ENCODE measurements at regions not wholly inside any gene's neighbourhood (a gene's known extent, or its start where the extent isn't known, plus 50 kb on each side); places are given as distances from the start of the nearest gene placed in this dataset.

GRCh38 chr10:16258291-16259040 lies 178.3 kb upstream of the PTER start:
- 9 to 14% methylated on average over 6 of the region's 6 CpGs for WGBS, 2 experiments (ENCODE audit: low coverage in 1 of 2, low lambda C conversion rate in 2 of 2, missing lambda C conversion rate in 2 of 2)
- no peaks in the 10 kb centered on the region for H3F3A ChIP-seq (ENCODE audit: insufficient read depth)
- DNase-seq, result no peak
- TF ChIP-seq EZH2phosphoT487 (IDR thresholded peaks at IDR 0.05; ENCODE audit: insufficient read depth, low read depth) (no peak), EZH2 (IDR thresholded peaks at IDR 0.05; ENCODE audit: insufficient read depth, poor library complexity, severe bottlenecking) (no peak)
- no peaks in the 10 kb centered on the region for H3K36me3 ChIP-seq (ENCODE audit: low read depth)
- in situ Hi-C loops (cut with MboI), result no loop called here
- no peaks in the 10 kb centered on the region for H4K20me1 ChIP-seq (ENCODE audit: insufficient read depth)
- H3K9me3 ChIP-seq (ENCODE audit: low read depth), result no peaks in the 10 kb centered on the region
- no peaks in the 10 kb centered on the region for H3K27me3 ChIP-seq (replicated peaks; ENCODE audit: insufficient read depth)
- no peaks in the 10 kb centered on the region for H3K4me1 ChIP-seq (ENCODE audit: insufficient read depth)
- no peak overlapping the region for H3K4me3 ChIP-seq
- no peak overlapping the region for H2AFZ ChIP-seq
- no peak overlapping the region for H3K9ac ChIP-seq
- no peak overlapping the region for H3K4me2 ChIP-seq (ENCODE audit: unreplicated experiment)
- no peaks in the 10 kb centered on the region for H3K79me2 ChIP-seq (ENCODE audit: insufficient read depth)
- no peaks in the 10 kb centered on the region for H3K9me2 ChIP-seq (ENCODE audit: insufficient read depth)
- H3K27ac ChIP-seq, result no peak overlapping the region

GRCh38 chr10:16259726-16260125 lies 177.1 kb upstream of the PTER start:
- in situ Hi-C loops (cut with MboI), result no loop called here
- WGBS, 2 experiments (ENCODE audit: low coverage in 1 of 2, low lambda C conversion rate in 2 of 2, missing lambda C conversion rate in 2 of 2), result 16 to 22% methylated on average over 1 of the region's 1 CpG
- H3K79me2 ChIP-seq (ENCODE audit: insufficient read depth), result no peaks in the 10 kb centered on the region
- H3K27me3 ChIP-seq (replicated peaks; ENCODE audit: insufficient read depth), result no peaks in the 10 kb centered on the region
- no peak overlapping the region for H3K4me3 ChIP-seq
- H3K9ac ChIP-seq, result no peak overlapping the region
- no peaks in the 10 kb centered on the region for H4K20me1 ChIP-seq (ENCODE audit: insufficient read depth)
- TF ChIP-seq EZH2phosphoT487 (IDR thresholded peaks at IDR 0.05; ENCODE audit: insufficient read depth, low read depth), result no peak
- TF ChIP-seq EZH2 (IDR thresholded peaks at IDR 0.05; ENCODE audit: insufficient read depth, poor library complexity, severe bottlenecking), result no peak
- H3K4me2 ChIP-seq (ENCODE audit: unreplicated experiment), result no peak overlapping the region
- no peaks in the 10 kb centered on the region for H3K4me1 ChIP-seq (ENCODE audit: insufficient read depth)
- no peak for DNase-seq
- no peaks in the 10 kb centered on the region for H3K9me3 ChIP-seq (ENCODE audit: low read depth)
- no peaks in the 10 kb centered on the region for H3K9me2 ChIP-seq (ENCODE audit: insufficient read depth)
- H3K27ac ChIP-seq, result no peak overlapping the region
- H3F3A ChIP-seq (ENCODE audit: insufficient read depth), result no peaks in the 10 kb centered on the region
- H2AFZ ChIP-seq, result no peak overlapping the region
- no peaks in the 10 kb centered on the region for H3K36me3 ChIP-seq (ENCODE audit: low read depth)

- Histone ChIP-seq H3K79me2 (ENCODE audit: insufficient read depth) (no peaks in the 10 kb centered on the region), H3K27ac (no peak overlapping the region), H3K36me3 (ENCODE audit: low read depth) (no peaks in the 10 kb centered on the region), H3K4me3 (no peak overlapping the region), H2AFZ (no peak overlapping the region), H3K4me1 (ENCODE audit: insufficient read depth) (no peaks in the 10 kb centered on the region), H3K9ac (no peak overlapping the region), H3K9me3 (ENCODE audit: low read depth) (no peaks in the 10 kb centered on the region), H3K4me2 (ENCODE audit: unreplicated experiment) (no peak overlapping the region), H3K27me3 (replicated peaks; ENCODE audit: insufficient read depth) (no peaks in the 10 kb centered on the region), H3F3A (ENCODE audit: insufficient read depth) (no peaks in the 10 kb centered on the region), H4K20me1 (ENCODE audit: insufficient read depth) (no peaks in the 10 kb centered on the region), H3K9me2 (ENCODE audit: insufficient read depth) (no peaks in the 10 kb centered on the region)
- DNase-seq, result no peak
- in situ Hi-C loops (cut with MboI), result no loop called here
- TF ChIP-seq EZH2phosphoT487 (IDR thresholded peaks at IDR 0.05; ENCODE audit: insufficient read depth, low read depth) (no peak), EZH2 (IDR thresholded peaks at IDR 0.05; ENCODE audit: insufficient read depth, poor library complexity, severe bottlenecking) (no peak)
Observed at GRCh38 chr10:16260388-16260787, 176.4 kb upstream of the PTER start.

GRCh38 chr10:16271571-16271970 lies 165.2 kb upstream of the PTER start:
- H3K9me2 ChIP-seq (ENCODE audit: insufficient read depth), result no peaks in the 10 kb centered on the region
- in situ Hi-C loops (cut with MboI), result no loop called here

GRCh38 chr10:16274911-16275310 lies 161.9 kb upstream of the PTER start:
- Histone ChIP-seq H3K9me3 (ENCODE audit: low read depth) (no peaks in the 10 kb centered on the region), H2AFZ (no peak overlapping the region), H3K27ac (no peak overlapping the region), H3K27me3 (replicated peaks; ENCODE audit: insufficient read depth) (no peaks in the 10 kb centered on the region), H3K4me1 (ENCODE audit: insufficient read depth) (no peaks in the 10 kb centered on the region), H3K9me2 (ENCODE audit: insufficient read depth) (no peaks in the 10 kb centered on the region), H3K79me2 (ENCODE audit: insufficient read depth) (no peaks in the 10 kb centered on the region), H3K36me3 (ENCODE audit: low read depth) (no peaks in the 10 kb centered on the region), H3F3A (ENCODE audit: insufficient read depth) (no peaks in the 10 kb centered on the region), H4K20me1 (ENCODE audit: insufficient read depth) (no peaks in the 10 kb centered on the region), H3K4me3 (no peak overlapping the region), H3K4me2 (ENCODE audit: unreplicated experiment) (no peak overlapping the region), H3K9ac (no peak overlapping the region)
- in situ Hi-C loops (cut with MboI), result no loop called here
- TF ChIP-seq EZH2phosphoT487 (IDR thresholded peaks at IDR 0.05; ENCODE audit: insufficient read depth, low read depth), result no peak
- no peak for TF ChIP-seq EZH2 (IDR thresholded peaks at IDR 0.05; ENCODE audit: insufficient read depth, poor library complexity, severe bottlenecking)
- 37 to 40% methylated on average over 3 of the region's 3 CpGs for WGBS, 2 experiments (ENCODE audit: low coverage in 1 of 2, low lambda C conversion rate in 2 of 2, missing lambda C conversion rate in 2 of 2)
- DNase-seq, result no peak

More at GRCh38 chr10:16271571-16271970, 165.2 kb upstream of the PTER start:
- no peaks in the 10 kb centered on the region for H3K36me3 ChIP-seq (ENCODE audit: low read depth)
- no peaks in the 10 kb centered on the region for H3K9me3 ChIP-seq (ENCODE audit: low read depth)
- H3K4me3 ChIP-seq, result no peak overlapping the region
- H3K79me2 ChIP-seq (ENCODE audit: insufficient read depth), result no peaks in the 10 kb centered on the region
- no peak overlapping the region for H3K4me2 ChIP-seq (ENCODE audit: unreplicated experiment)
- H3F3A ChIP-seq (ENCODE audit: insufficient read depth), result no peaks in the 10 kb centered on the region
- no peak for TF ChIP-seq EZH2phosphoT487 (IDR thresholded peaks at IDR 0.05; ENCODE audit: insufficient read depth, low read depth)
- H4K20me1 ChIP-seq (ENCODE audit: insufficient read depth), result no peaks in the 10 kb centered on the region
- H3K27ac ChIP-seq, result no peak overlapping the region
- 0% methylated on average over 1 of the region's 1 CpG for WGBS, 2 experiments (ENCODE audit: low coverage in 1 of 2, low lambda C conversion rate in 2 of 2, missing lambda C conversion rate in 2 of 2)
- no peak overlapping the region for H3K9ac ChIP-seq
- no peaks in the 10 kb centered on the region for H3K27me3 ChIP-seq (replicated peaks; ENCODE audit: insufficient read depth)
- H3K4me1 ChIP-seq (ENCODE audit: insufficient read depth), result no peaks in the 10 kb centered on the region
- no peak overlapping the region for H2AFZ ChIP-seq
- no peak for DNase-seq
